HG02973 (cell line): ENCODE measurements at regions not wholly inside any gene's neighbourhood (a gene's known extent, or its start where the extent isn't known, plus 50 kb on each side); places are given as distances from the start of the nearest gene placed in this dataset.

ENCODE experiments used
- ATAC-seq: cut with Tn5 transposase; IDR thresholded peaks from one replicate; pipeline ENCODE4 v1.9.1; 2021; ENCODE audit warnings: moderate library complexity; ENCODE audit not compliant: unreplicated experiment

DNA sequence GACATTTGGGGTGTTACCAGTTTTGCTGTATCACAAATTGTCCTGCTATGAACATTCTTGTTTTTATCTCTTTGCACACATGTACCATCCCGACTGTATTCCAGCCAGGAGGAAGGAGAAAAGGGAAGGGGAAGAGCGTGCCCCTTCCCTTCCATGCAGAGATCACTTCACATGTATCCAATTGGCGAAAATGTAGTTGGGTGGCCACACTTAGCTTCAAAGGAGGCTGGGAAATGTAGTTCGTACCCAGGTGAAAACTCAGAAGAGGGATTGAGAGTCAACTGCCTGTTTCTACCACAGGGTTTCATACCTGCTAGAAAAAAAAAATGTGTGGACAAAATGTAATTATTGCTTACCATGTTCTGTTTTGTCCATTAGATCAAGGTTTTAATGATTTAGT is 189.1 kb upstream of the PELI2 start:
- ATAC-seq = no peak

DNA sequence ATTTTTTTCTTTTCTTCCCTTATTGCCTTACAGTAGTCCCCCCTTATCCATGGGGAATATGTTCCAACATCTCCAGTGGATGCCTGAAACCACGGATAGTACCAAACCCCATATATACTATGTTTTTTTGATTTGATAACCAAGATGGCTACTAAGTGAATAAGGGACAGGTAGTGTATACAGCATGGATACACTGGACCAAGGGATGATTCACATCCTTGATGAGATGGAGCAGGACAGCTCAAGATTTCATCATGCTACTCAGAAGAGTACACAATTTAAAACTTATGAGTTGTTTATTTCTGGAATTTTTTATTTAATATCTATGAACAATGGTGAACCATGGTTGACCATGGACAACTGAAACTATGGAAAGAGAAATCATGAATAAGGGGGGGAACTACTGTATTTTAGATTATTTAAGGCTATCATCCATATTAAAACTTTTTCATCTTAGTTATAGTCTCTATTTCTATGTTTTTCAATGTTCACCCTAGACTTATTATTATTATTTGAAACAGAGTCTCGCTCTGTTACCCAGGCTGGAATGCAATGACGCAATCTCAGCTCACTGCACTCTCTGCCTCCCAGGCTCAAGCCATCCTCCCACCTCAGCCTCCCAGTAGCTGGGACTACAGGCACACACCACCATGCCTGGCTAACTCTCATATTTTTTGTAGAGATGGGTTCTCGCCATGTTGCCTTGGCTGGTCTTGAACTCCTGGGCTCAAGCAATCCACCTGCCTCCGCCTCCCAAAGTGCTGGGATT is 188.0 kb upstream of the PELI2 start:
- ATAC-seq = no peak

DNA sequence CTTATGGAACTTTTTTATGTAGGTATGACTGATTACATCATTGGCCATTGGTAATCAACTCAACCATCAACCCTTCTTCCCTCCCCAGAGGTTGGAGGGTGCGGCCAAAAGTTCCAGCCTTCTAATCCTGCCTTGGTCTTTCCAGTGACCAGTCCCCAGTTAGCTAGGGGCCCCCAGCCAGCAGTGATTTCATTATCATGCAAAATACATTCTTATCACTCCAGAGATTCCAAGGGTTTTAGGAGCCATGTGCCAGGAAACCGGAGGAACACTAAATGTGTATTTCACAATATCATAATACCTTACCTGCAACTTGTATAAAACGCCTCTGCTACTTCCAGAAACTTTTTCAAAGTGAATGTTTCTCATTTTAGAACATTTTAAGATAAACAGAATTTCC is 181.5 kb upstream of the PELI2 start:
- ATAC-seq = no peak

- ATAC-seq = no peak
Observed at GRCh38 chr14:55938249-55938791, 179.9 kb upstream of the PELI2 start.

DNA sequence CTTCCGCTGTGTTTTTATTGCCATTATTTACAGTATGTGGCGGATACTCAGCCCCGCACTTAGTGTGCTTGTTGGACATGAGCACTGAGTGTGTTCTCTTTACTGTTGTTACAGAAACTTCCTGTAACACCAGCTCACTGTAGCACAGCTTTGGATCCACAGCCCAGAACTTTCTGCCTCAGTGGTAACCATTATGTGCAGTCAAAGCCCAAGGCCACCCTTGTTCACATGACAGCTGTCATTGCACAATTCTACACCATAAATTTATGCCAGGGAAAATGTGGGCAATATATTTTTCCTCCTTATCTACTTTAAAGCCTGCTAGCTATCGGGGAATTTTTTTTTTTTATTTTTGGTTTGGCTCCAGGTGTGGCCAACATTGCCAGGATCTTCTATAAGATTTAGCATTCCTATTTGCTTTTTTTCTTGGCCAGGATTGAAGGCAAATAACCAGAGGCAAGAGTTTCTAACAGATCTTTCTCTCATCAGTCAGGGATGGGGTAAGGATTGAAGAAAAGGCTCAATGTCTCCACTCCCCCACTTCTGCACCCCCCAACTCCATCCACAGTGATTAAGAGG is 176.0 kb upstream of the PELI2 start:
- ATAC-seq = no peak

DNA sequence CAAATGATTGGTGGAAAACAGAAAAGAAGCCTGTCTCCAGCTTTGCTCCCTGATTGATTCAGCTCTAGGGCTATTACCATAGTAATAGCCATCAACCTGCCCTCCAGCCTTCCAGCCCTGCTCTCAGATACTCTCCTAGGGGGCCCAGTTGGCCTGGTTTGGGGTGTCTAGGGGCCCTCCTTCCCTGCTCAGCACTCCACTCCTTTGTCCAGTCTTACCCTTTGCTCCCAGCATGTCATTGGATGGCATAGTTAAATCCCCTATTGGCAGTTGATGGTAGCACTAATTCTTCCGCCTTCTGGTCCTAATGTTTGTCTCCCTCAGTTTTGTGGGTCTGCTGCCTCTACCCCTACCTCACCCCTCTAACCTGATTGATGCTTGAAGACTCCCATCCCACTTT is 175.4 kb upstream of the PELI2 start:
- ATAC-seq = no peak

GRCh38 chr14:55944757-55945156 is 173.5 kb upstream of the PELI2 start:
- ATAC-seq = no peak

DNA sequence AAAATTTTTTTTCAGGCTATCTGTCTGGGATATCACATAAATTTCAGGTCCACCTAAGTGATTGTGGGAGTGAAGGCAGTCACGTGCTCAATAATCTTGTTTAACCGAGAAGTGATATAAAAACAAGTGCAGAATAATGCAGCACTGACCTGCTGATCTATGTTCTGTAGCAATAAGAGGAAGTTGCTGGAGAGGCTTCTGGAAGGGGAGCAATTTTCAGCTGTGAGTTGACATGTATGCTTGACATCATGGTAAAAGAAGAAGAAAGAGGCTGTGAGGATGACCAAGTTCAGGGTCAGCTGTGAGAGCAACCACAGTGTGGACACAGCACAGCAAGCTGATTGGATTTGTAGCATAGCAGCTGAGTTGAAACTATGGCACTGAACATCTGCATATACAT is 172.0 kb upstream of the PELI2 start:
- ATAC-seq = no peak

GRCh38 chr14:55948399-55948798 is 169.8 kb upstream of the PELI2 start:
- ATAC-seq = no peak

GRCh38 chr14:55949708-55950107 is 168.5 kb upstream of the PELI2 start:
- ATAC-seq = no peak

DNA sequence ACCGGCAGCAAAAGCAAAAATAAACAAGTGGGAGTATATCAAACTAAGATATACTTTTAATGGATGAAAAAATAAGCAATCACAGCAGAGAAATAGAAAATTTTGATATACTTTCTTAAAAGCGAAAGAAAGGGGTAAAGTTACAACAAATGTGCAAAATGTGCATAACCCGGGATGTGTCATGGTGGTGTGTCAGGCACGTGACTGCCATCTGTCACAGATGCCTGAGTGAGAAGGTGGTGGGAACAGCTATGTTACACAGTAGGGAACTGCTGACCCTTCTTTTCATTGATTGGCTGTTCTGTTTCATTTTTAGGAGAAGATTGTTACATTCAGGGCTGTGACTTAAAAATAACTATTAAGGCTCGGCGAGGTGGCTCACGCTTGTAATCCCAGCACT is 168.1 kb upstream of the PELI2 start:
- ATAC-seq = no peak

GRCh38 chr14:55951341-55952206 is 166.6 kb upstream of the PELI2 start:
- no peak for ATAC-seq

DNA sequence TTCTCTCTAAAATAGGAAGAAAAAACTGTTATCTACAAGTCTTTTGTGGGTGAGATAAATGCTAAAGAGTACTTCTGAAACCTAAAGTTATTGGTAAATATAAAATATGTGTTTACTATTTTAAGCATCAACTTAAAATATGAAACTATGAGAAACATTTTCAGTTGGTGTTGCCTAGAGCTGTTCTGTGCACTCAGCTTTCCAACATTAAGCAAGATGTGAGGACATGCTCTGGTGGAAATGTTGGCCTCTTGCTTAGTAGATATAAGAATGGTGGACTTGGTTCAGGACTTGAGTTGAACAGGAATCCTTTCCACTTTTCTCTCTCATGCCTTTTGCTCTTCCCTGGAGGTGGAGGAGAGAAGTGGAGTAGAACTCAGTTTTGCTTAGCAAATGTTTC is 164.1 kb upstream of the PELI2 start:
- no peak for ATAC-seq

DNA sequence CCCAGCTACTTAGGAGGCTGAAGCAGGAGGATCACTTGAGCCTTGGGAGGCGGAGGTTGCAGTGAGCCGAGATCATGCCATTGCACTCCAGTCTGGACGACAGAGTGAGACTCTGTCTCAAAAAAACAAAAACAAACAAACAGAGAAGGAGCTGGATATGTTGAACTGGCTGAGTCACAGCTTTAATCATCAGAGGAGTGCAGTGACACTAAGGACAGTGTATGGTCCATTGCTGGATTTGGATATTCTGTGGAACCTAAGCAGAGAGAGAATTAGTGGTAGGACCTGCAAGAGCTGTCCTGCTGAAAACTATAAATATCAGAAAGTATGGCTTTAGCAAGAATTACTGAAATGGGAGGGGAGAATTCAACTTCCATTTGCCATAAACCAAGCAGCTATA is 163.0 kb upstream of the PELI2 start:
- ATAC-seq = no peak

GRCh38 chr14:55957950-55958349 is 160.3 kb upstream of the PELI2 start:
- ATAC-seq = no peak

- ATAC-seq = no peak
Observed at GRCh38 chr14:55963295-55963694, 154.9 kb upstream of the PELI2 start.

- ATAC-seq = no peak
Observed at GRCh38 chr14:55964091-55964490, 154.1 kb upstream of the PELI2 start.

- ATAC-seq = no peak
Observed at GRCh38 chr14:55964821-55965220, 153.4 kb upstream of the PELI2 start.

DNA sequence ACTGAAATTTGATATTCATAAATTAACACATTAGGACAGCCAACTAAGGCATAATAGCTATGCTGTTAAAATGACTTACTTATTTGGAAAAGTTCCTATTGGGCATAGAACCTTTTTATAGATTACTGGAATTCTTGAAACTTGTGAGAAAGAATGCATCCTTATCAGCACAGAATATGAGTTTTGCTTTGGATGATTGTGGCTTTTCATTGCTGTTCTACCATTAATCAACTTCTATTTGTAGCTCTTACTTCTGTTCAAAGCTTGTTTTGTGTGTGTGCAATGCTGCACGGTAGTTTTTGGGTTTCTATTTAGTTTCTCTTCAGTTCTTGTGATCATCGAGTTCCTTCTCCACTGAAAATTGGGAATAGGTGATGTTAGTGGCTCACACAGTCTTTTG is 152.4 kb upstream of the PELI2 start:
- ATAC-seq = no peak

- no peak for ATAC-seq
Observed at GRCh38 chr14:55968741-55969140, 149.5 kb upstream of the PELI2 start.

- no peak for ATAC-seq
Observed at GRCh38 chr14:55973285-55973800, 144.9 kb upstream of the PELI2 start.
